Heart left ventricle (tissue), 16 donors: ENCODE measurements at regions not wholly inside any gene's neighbourhood (a gene's known extent, or its start where the extent isn't known, plus 50 kb on each side); places are given as distances from the start of the nearest gene placed in this dataset.

Source experiments
- ATAC-seq, 4 donors: fragments of 200-7000 bp; cut with Tn5 transposase; one replicate each; pipeline ENCODE4 v1.9.1; 2020 to 2022; ENCODE audit warnings: moderate library complexity in 4 of 4, mild to moderate bottlenecking in 3 of 4, moderate number of reproducible peaks in 1 of 4
- DNase-seq, 5 donors: peaks; one replicate each; pipeline ENCODE4 v3.0.0-alpha.2; 2020
- H3K27ac ChIP-seq, 12 donors: fragments of 200-600 bp; sonication (generic) in 4 of 12; one replicate each; pipeline versions ENCODE4 v1.5.0 to v1.8.0; 2016 to 2022; ENCODE audit warnings: mild to moderate bottlenecking in 2 of 12
- H3K27me3 ChIP-seq, 9 donors: fragments of 200-600 bp; sonication (generic) in 2 of 9; one replicate each; pipeline versions ENCODE4 v1.5.1 to v1.8.0; 2016 to 2022; ENCODE audit warnings: mild to moderate bottlenecking in 3 of 9
- H3K36me3 ChIP-seq, 9 donors: fragments of 200-600 bp; sonication (generic) in 2 of 9; one replicate each; pipeline versions ENCODE4 v1.5.0 to v1.8.0; 2018 to 2022; ENCODE audit warnings: mild to moderate bottlenecking in 2 of 9
- H3K4me1 ChIP-seq, 12 donors: fragments of 200-600 bp; sonication (generic) in 4 of 12; one replicate each; pipeline versions ENCODE4 v1.5.0 to v1.8.0; 2016 to 2022; ENCODE audit warnings: mild to moderate bottlenecking in 3 of 12
- H3K4me3 ChIP-seq, 12 donors: fragments of 200-600 bp; sonication (generic) in 4 of 12; one replicate each; pipeline versions ENCODE4 v1.5.0 to v1.8.0; 2017 to 2022; ENCODE audit warnings: mild to moderate bottlenecking in 9 of 12, moderate library complexity in 4 of 12
- H3K9me3 ChIP-seq, 12 donors: fragments of 200-600 bp; sonication (generic) in 4 of 12; one replicate each; pipeline versions ENCODE4 v1.5.0 to v1.8.0; 2016 to 2022; ENCODE audit warnings: mild to moderate bottlenecking in 1 of 12
- CTCF ChIP-seq, 12 donors: fragments of 200-600 bp; sonication (generic) in 4 of 12; IDR thresholded peaks; one replicate each; pipeline versions ENCODE4 v1.5.0 to v1.8.0; 2018 to 2022; ENCODE audit warnings: antibody characterized with exemption in 12 of 12, mild to moderate bottlenecking in 5 of 12
- POLR2A ChIP-seq, 2 donors: fragments of 450-650 bp; IDR thresholded peaks; one replicate each; pipeline ENCODE4 v1.6.1; 2017; ENCODE audit warnings: antibody characterized with exemption in 2 of 2, mild to moderate bottlenecking in 2 of 2, moderate library complexity in 2 of 2
- WGBS, 4 donors: extraction: QIAGEN DNeasy Blood & Tissue Kit in 2 of 4; methylation state at CpG; one replicate each; pipeline versions ENCODE4 v1.1.5 to v1.1.7; 2013 to 2018; 5-methylcytosine and 5-hydroxymethylcytosine counted together
- intact Hi-C, 10 donors: fragments of 100-400 bp; cut with DNase I; formaldehyde crosslinking; loops; one replicate each; pipeline versions ENCODE4 v1.11.1 to v1.14.2; 2022
- donor health status: ischemic (EF 13 %, LVEDD 7.1; RV severe dilation, severe dysfunction).
- donor health status: healthy with polysubstance abuse.
- donor health status: DM: no; HTN: yes; CAD: no.
- donor health status: DM: no; HTN: no; CAD: no.
- donor health status: ischemic (EF 25% LVEDD 6.9; RV normal size, moderate dysfunction).
- donor health status: ischemic (EF 25% LVEDD 5.7; RV mildly dilated, moderate dysfunction).
- donor health status: healthy.
- donor health status: DM: yes; HTN: yes; CAD: no.
- donor health status: ischemic (EF 35%, LVEDD 5.7; RV mildly dilated, moderate dysfunction).
- donor health status: nonischemic (EF 11% LVEDD 7.7; RV severe dilation, severe dysfunction).
- donor health status: DM: yes; HTN: yes; CAD: no.
- donor health status: PGD.
- donor health status: ischemic (EF 29% LVEDD 5.4; RV normal size, mild dysfunction).
- donor health status: nonischemic (EF 23%, LVEDD 6.1; RV moderate dilation, normal function).

- Histone ChIP-seq H3K4me1 (no peaks in the 10 kb centered on the region), H3K36me3 (no peaks in the 10 kb centered on the region), H3K27me3 (no peaks in the 10 kb centered on the region), H3K27ac (no peak overlapping the region), H3K9me3 (no peaks in the 10 kb centered on the region), H3K4me3 (no peak overlapping the region)
- no peak for TF ChIP-seq POLR2A (IDR thresholded peaks at IDR 0.05)
- TF ChIP-seq CTCF (IDR thresholded peaks at IDR 0.05): no peak
- WGBS, 4 donors: 69 to 82% (median 77%) methylated on average over 3 of the region's 3 CpGs
- DNase-seq (no peak), ATAC-seq (no peak)
- intact Hi-C loops: no loop called here
Measured at GRCh38 chr2:152874955-152875354, 156.5 kb downstream of the ARL6IP6 start.

- ATAC-seq: no peak
- intact Hi-C loops: no loop called here
- no peak for DNase-seq
- Histone ChIP-seq H3K27me3 (no peaks in the 10 kb centered on the region), H3K27ac (no peak overlapping the region), H3K9me3 (no peaks in the 10 kb centered on the region), H3K4me1 (no peaks in the 10 kb centered on the region), H3K36me3 (no peaks in the 10 kb centered on the region), H3K4me3 (no peak overlapping the region)
- WGBS, 4 donors: 69 to 81% (median 72%) methylated on average over 4 of the region's 4 CpGs
- TF ChIP-seq CTCF (IDR thresholded peaks at IDR 0.05): no peak
Measured at GRCh38 chr2:152870239-152870638, 151.8 kb downstream of the ARL6IP6 start.

GRCh38 chr2:152867397-152867796 is 149.0 kb downstream of the ARL6IP6 start:
- DNase-seq (no peak), ATAC-seq (no peak)
- Histone ChIP-seq H3K27ac (no peak overlapping the region), H3K27me3 (no peaks in the 10 kb centered on the region), H3K4me3 (no peak overlapping the region), H3K4me1 (no peaks in the 10 kb centered on the region), H3K36me3 (no peaks in the 10 kb centered on the region), H3K9me3 (peaks cover 0 to 7% (median 0%) of the 10 kb centered on the region in 12 donors)
- WGBS, 4 donors: 30 to 92% (median 85%) methylated on average over 3 of the region's 3 CpGs
- intact Hi-C loops: no loop called here
- no peak for TF ChIP-seq CTCF (IDR thresholded peaks at IDR 0.05)
- no peak for TF ChIP-seq POLR2A (IDR thresholded peaks at IDR 0.05)

- WGBS, 4 donors: 49 to 65% (median 58%) methylated on average over 5 of the region's 5 CpGs
- intact Hi-C loops: loop anchor here in 1 of 10 donors (5.0 kb wide), 1 partner anchor 613 kb away; the partner anchor contains the start of gene RPRM
- H3K9me3 ChIP-seq: peaks cover 0 to 7% (median 0%) of the 10 kb centered on the region in 12 donors
- no peak for DNase-seq
- no peak overlapping the region for H3K4me3 ChIP-seq
- no peak overlapping the region for H3K27ac ChIP-seq
- no peaks in the 10 kb centered on the region for H3K4me1 ChIP-seq
- H3K36me3 ChIP-seq: no peaks in the 10 kb centered on the region
- TF ChIP-seq POLR2A (IDR thresholded peaks at IDR 0.05) (no peak), CTCF (IDR thresholded peaks at IDR 0.05) (no peak)
- H3K27me3 ChIP-seq: no peaks in the 10 kb centered on the region
- ATAC-seq: no peak
Measured at GRCh38 chr2:152864601-152865149, 146.3 kb downstream of the ARL6IP6 start.
